CD4-positive, alpha-beta T cell treated with Interferon alpha-2 for 1 hour (primary cell): ENCODE measurements at regions not wholly inside any gene's neighbourhood (a gene's known extent, or its start where the extent isn't known, plus 50 kb on each side); places are given as distances from the start of the nearest gene placed in this dataset.
A peak's percentile ranks its signal among the peaks of the same experiment; 100 is the strongest.
"Not testable (repeated sequence)": the region's sequence is repeated elsewhere in the genome, so short reads cannot be mapped to it uniquely, and the experiment has no call there.

ENCODE experiments used
- DNase-seq, 2 donors: peaks; one replicate each; pipeline ENCODE4 v3.0.0-alpha.2; 2020 to 2022

- DNase-seq = no peak
Observed at GRCh38 chr2:225891771-225892170, 492.3 kb downstream of the NYAP2 start.

GRCh38 chr2:225891013-225891412, 491.5 kb downstream of the NYAP2 start:
- no peak for DNase-seq

GRCh38 chr2:225889452-225889851, 489.9 kb downstream of the NYAP2 start:
- DNase-seq = peak in 1 of 2 donors; percentile 34

- DNase-seq = no peak
Observed at GRCh38 chr2:225867071-225867470, 467.6 kb downstream of the NYAP2 start.

- DNase-seq = no peak
Observed at GRCh38 chr2:225865468-225865867, 466.0 kb downstream of the NYAP2 start.

GRCh38 chr2:225864394-225864793, 464.9 kb downstream of the NYAP2 start:
- no peak for DNase-seq

- no peak for DNase-seq
Observed at GRCh38 chr2:225842939-225843338, 443.4 kb downstream of the NYAP2 start.

- no peak for DNase-seq
Observed at GRCh38 chr2:225841314-225841713, 441.8 kb downstream of the NYAP2 start.

GRCh38 chr2:225837328-225837727, 437.8 kb downstream of the NYAP2 start:
- no peak for DNase-seq

- no peak for DNase-seq
Observed at GRCh38 chr2:225824748-225825449, 425.4 kb downstream of the NYAP2 start.

GRCh38 chr2:225821351-225821750, 421.8 kb downstream of the NYAP2 start:
- no peak for DNase-seq

- no peak for DNase-seq
Observed at GRCh38 chr2:225820826-225821225, 421.3 kb downstream of the NYAP2 start.

GRCh38 chr2:225814554-225814953, 415.0 kb downstream of the NYAP2 start:
- no peak for DNase-seq

- DNase-seq = no peak
Observed at GRCh38 chr2:225806105-225806504, 406.6 kb downstream of the NYAP2 start.

- DNase-seq = not testable (repeated sequence)
Observed at GRCh38 chr2:225802076-225802475, 402.6 kb downstream of the NYAP2 start.

GRCh38 chr2:225797394-225797793, 397.9 kb downstream of the NYAP2 start:
- no peak for DNase-seq

- DNase-seq = no peak
Observed at GRCh38 chr2:225794652-225795400, 395.3 kb downstream of the NYAP2 start.

GRCh38 chr2:225793736-225794550, 394.4 kb downstream of the NYAP2 start:
- no peak for DNase-seq

- no peak for DNase-seq
Observed at GRCh38 chr2:225788571-225789094, 389.1 kb downstream of the NYAP2 start.

- no peak for DNase-seq
Observed at GRCh38 chr2:225787497-225787896, 388.0 kb downstream of the NYAP2 start.

GRCh38 chr2:225781991-225782390, 382.5 kb downstream of the NYAP2 start:
- no peak for DNase-seq

- no peak for DNase-seq
Observed at GRCh38 chr2:225781145-225781544, 381.6 kb downstream of the NYAP2 start.

GRCh38 chr2:225779829-225780228, 380.3 kb downstream of the NYAP2 start:
- DNase-seq = no peak
